Stimulated activated CD4-positive, alpha-beta T cell treated with anti-CD3 and anti-CD28 coated beads, Interleukin-12 subunit alpha, Interleukin-12 subunit beta, amount 100 ng/mL, for 24 hours (primary cell): ENCODE measurements at regions not wholly inside any gene's neighbourhood (a gene's known extent, or its start where the extent isn't known, plus 50 kb on each side); places are given as distances from the start of the nearest gene placed in this dataset.
"Not testable (repeated sequence)": the region's sequence is repeated elsewhere in the genome, so short reads cannot be mapped to it uniquely, and the experiment has no call there.

ENCODE experiments used
- DNase-seq, 2 experiments: peaks; one replicate each; pipeline ENCODE4 v3.0.0-alpha.2; 2020; ENCODE audit warnings: low read depth in 2 of 2

- DNase-seq: no peak
Measured at GRCh38 chr4:29295280-29295679, 1424.9 kb upstream of the PCDH7 start.

GRCh38 chr4:29304595-29304994, 1415.6 kb upstream of the PCDH7 start:
- no peak for DNase-seq

- DNase-seq: no peak
Measured at GRCh38 chr4:29307256-29307655, 1412.9 kb upstream of the PCDH7 start.

GRCh38 chr4:29307755-29308154, 1412.4 kb upstream of the PCDH7 start:
- DNase-seq: no peak

GRCh38 chr4:29309050-29309449, 1411.1 kb upstream of the PCDH7 start:
- DNase-seq: no peak

GRCh38 chr4:29310252-29310651, 1409.9 kb upstream of the PCDH7 start:
- no peak for DNase-seq

GRCh38 chr4:29311247-29311646, 1408.9 kb upstream of the PCDH7 start:
- no peak for DNase-seq

GRCh38 chr4:29319663-29320340, 1400.4 kb upstream of the PCDH7 start:
- DNase-seq: no peak

GRCh38 chr4:29320947-29321620, 1399.1 kb upstream of the PCDH7 start:
- DNase-seq: no peak

- DNase-seq: no peak
Measured at GRCh38 chr4:29326004-29326403, 1394.2 kb upstream of the PCDH7 start.

GRCh38 chr4:29326816-29327215, 1393.4 kb upstream of the PCDH7 start:
- DNase-seq: no peak

GRCh38 chr4:29336861-29337260, 1383.3 kb upstream of the PCDH7 start:
- DNase-seq: no peak

GRCh38 chr4:29372971-29373370, 1347.2 kb upstream of the PCDH7 start:
- no peak for DNase-seq

GRCh38 chr4:29375716-29376115, 1344.5 kb upstream of the PCDH7 start:
- DNase-seq: no peak

GRCh38 chr4:29378237-29378636, 1341.9 kb upstream of the PCDH7 start:
- not testable (repeated sequence) for DNase-seq

GRCh38 chr4:29390921-29391320, 1329.2 kb upstream of the PCDH7 start:
- no peak for DNase-seq

GRCh38 chr4:29405116-29405515, 1315.1 kb upstream of the PCDH7 start:
- no peak for DNase-seq

GRCh38 chr4:29415771-29416170, 1304.4 kb upstream of the PCDH7 start:
- no peak for DNase-seq

- no peak for DNase-seq
Measured at GRCh38 chr4:29423836-29424721, 1296.1 kb upstream of the PCDH7 start.

- no peak for DNase-seq
Measured at GRCh38 chr4:29453303-29453820, 1266.8 kb upstream of the PCDH7 start.

- DNase-seq: no peak
Measured at GRCh38 chr4:29459926-29460325, 1260.2 kb upstream of the PCDH7 start.

- no peak for DNase-seq
Measured at GRCh38 chr4:29467044-29467717, 1253.0 kb upstream of the PCDH7 start.
